Spleen (tissue), 7 donors: ENCODE measurements at regions not wholly inside any gene's neighbourhood (a gene's known extent, or its start where the extent isn't known, plus 50 kb on each side); places are given as distances from the start of the nearest gene placed in this dataset.

Source experiments
- POLR2AphosphoS5 ChIP-seq, 3 donors: sonication (generic); formaldehyde crosslinking; IDR thresholded peaks; one replicate each; pipeline ENCODE4 v1.5.1; 2017; ENCODE audit warnings: antibody characterized with exemption in 3 of 3
- TF ChIP-seq, protein P1 (sequence below), 11 experiments: fragments of 200-600 bp in 7 of 11; fragments of 450-650 bp in 4 of 11; sonication (generic) in 4 of 11; IDR thresholded peaks in 8 of 11; conservative IDR thresholded peaks in 3 of 11; 1 replicate in 7 of 11; 2 replicates in 4 of 11; pipeline versions ENCODE4 v1.4.0 to v1.8.0; 2016 to 2021; ENCODE audit warnings: antibody characterized with exemption in 11 of 11, inconsistent platforms in 4 of 11, mild to moderate bottlenecking in 1 of 11
- donor health status: DM: no; HTN: no; CAD: no; lungs with moderate emphysema.
- donor health status: DM: no; HTN: no; CAD: no.
- donor health status: DM: no; HTN: no; CAD: no.

DNA sequence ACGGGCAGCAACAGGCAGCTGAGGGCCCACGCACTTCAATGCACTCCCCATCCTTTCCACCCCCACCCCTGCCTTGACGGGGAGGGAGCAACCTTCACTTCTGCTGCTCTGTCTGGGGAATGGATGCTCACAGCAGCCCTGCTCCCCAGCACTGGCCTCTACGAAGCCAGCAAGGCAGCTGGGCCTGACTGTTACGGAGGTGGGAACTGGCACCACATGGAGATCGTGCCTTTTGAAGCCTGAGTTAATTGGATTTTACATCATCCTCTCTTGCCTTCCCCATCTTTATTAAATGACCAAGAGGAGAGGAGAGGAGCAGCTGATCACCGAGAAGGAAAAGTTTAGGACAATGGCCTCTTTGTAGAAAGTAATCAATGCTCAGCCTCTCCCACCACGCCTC is 187.0 kb upstream of the RPL38 start:
- no peak for TF ChIP-seq POLR2AphosphoS5 (IDR thresholded peaks at IDR 0.05)
- TF ChIP-seq, protein P1, sequence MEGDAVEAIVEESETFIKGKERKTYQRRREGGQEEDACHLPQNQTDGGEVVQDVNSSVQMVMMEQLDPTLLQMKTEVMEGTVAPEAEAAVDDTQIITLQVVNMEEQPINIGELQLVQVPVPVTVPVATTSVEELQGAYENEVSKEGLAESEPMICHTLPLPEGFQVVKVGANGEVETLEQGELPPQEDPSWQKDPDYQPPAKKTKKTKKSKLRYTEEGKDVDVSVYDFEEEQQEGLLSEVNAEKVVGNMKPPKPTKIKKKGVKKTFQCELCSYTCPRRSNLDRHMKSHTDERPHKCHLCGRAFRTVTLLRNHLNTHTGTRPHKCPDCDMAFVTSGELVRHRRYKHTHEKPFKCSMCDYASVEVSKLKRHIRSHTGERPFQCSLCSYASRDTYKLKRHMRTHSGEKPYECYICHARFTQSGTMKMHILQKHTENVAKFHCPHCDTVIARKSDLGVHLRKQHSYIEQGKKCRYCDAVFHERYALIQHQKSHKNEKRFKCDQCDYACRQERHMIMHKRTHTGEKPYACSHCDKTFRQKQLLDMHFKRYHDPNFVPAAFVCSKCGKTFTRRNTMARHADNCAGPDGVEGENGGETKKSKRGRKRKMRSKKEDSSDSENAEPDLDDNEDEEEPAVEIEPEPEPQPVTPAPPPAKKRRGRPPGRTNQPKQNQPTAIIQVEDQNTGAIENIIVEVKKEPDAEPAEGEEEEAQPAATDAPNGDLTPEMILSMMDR (IDR thresholded peaks at IDR 0.05 in 8 of 11, conservative IDR thresholded peaks at IDR 0.05 in 3 of 11): no peak
